ENCODE measurements at regions not wholly inside any gene's neighbourhood (a gene's known extent, or its start where the extent isn't known, plus 50 kb on each side); places are given as distances from the start of the nearest gene placed in this dataset.

- no peaks in the 10 kb centered on the region for H3K27me3 ChIP-seq (ENCODE audit: insufficient read depth, low read depth, low read length)
- no peak overlapping the region for H3K4me2 ChIP-seq (ENCODE audit: low read length)
- no peaks in the 10 kb centered on the region for H3F3A ChIP-seq (ENCODE audit: insufficient read depth, low read length, poor library complexity, severe bottlenecking)
- H3K79me2 ChIP-seq (replicated peaks; ENCODE audit: insufficient read depth, low read length), result no peaks in the 10 kb centered on the region
- H3K4me3 ChIP-seq (ENCODE audit: low read length), result no peak overlapping the region
- H3K27ac ChIP-seq (ENCODE audit: low read length), result no peak overlapping the region
- H3K9me2 ChIP-seq (ENCODE audit: insufficient read depth, low read length), result no peaks in the 10 kb centered on the region
- TF ChIP-seq RAD21 (conservative IDR thresholded peaks at IDR 0.05), result no peak
- no peak for TF ChIP-seq POLR2AphosphoS5 (IDR thresholded peaks at IDR 0.05)
- no peak for TF ChIP-seq EZH2 (IDR thresholded peaks at IDR 0.05; ENCODE audit: borderline replicate concordance, insufficient read depth, low read length, poor library complexity, severe bottlenecking)
- TF ChIP-seq SMC3 (conservative IDR thresholded peaks at IDR 0.05; ENCODE audit: poor library complexity), result no peak
- no peak for TF ChIP-seq TAF1 (IDR thresholded peaks at IDR 0.05; ENCODE audit: low read depth)
- TF ChIP-seq EP300 (conservative IDR thresholded peaks at IDR 0.05; ENCODE audit: poor library complexity, severe bottlenecking), result no peak
- no peak for TF ChIP-seq REST (IDR thresholded peaks at IDR 0.05; ENCODE audit: borderline replicate concordance)
- no peak for TF ChIP-seq CTCF (IDR thresholded peaks at IDR 0.05; ENCODE audit: poor library complexity, severe bottlenecking)
- no peak for TF ChIP-seq MXI1 (conservative IDR thresholded peaks at IDR 0.05; ENCODE audit: poor library complexity, severe bottlenecking)
- no peak overlapping the region for H2AFZ ChIP-seq (ENCODE audit: low read depth, low read length)
- H4K20me1 ChIP-seq (ENCODE audit: insufficient read depth), result no peaks in the 10 kb centered on the region
- H3K36me3 ChIP-seq (ENCODE audit: insufficient read depth, low read length), result no peaks in the 10 kb centered on the region
- no peak overlapping the region for H3K9ac ChIP-seq (ENCODE audit: low read length)
- no peaks in the 10 kb centered on the region for H3K9me3 ChIP-seq (ENCODE audit: low read length)
These were observed 119.3 kb downstream of the SNX5 start for GRCh38 chr20:17849138-17849900.

- no peak overlapping the region for H3K4me2 ChIP-seq (ENCODE audit: low read length)
- H3K9me3 ChIP-seq (ENCODE audit: low read length), result no peaks in the 10 kb centered on the region
- H3K27ac ChIP-seq (ENCODE audit: low read length), result no peak overlapping the region
- no peaks in the 10 kb centered on the region for H4K20me1 ChIP-seq (ENCODE audit: insufficient read depth)
- no peaks in the 10 kb centered on the region for H3K36me3 ChIP-seq (ENCODE audit: insufficient read depth, low read length)
- no peak overlapping the region for H3K4me3 ChIP-seq (ENCODE audit: low read length)
- no peak overlapping the region for H2AFZ ChIP-seq (ENCODE audit: low read depth, low read length)
- TF ChIP-seq RAD21 (conservative IDR thresholded peaks at IDR 0.05), result no peak
- no peak for TF ChIP-seq EP300 (conservative IDR thresholded peaks at IDR 0.05; ENCODE audit: poor library complexity, severe bottlenecking)
- TF ChIP-seq SMC3 (conservative IDR thresholded peaks at IDR 0.05; ENCODE audit: poor library complexity), result no peak
- no peak for TF ChIP-seq POLR2AphosphoS5 (IDR thresholded peaks at IDR 0.05)
- no peak for TF ChIP-seq MXI1 (conservative IDR thresholded peaks at IDR 0.05; ENCODE audit: poor library complexity, severe bottlenecking)
- no peak for TF ChIP-seq EZH2 (IDR thresholded peaks at IDR 0.05; ENCODE audit: borderline replicate concordance, insufficient read depth, low read length, poor library complexity, severe bottlenecking)
- TF ChIP-seq CTCF (IDR thresholded peaks at IDR 0.05; ENCODE audit: poor library complexity, severe bottlenecking), result no peak
- no peak for TF ChIP-seq REST (IDR thresholded peaks at IDR 0.05; ENCODE audit: borderline replicate concordance)
- no peak for TF ChIP-seq TAF1 (IDR thresholded peaks at IDR 0.05; ENCODE audit: low read depth)
- no peaks in the 10 kb centered on the region for H3K79me2 ChIP-seq (replicated peaks; ENCODE audit: insufficient read depth, low read length)
- no peaks in the 10 kb centered on the region for H3K27me3 ChIP-seq (ENCODE audit: insufficient read depth, low read depth, low read length)
- H3K9ac ChIP-seq (ENCODE audit: low read length), result no peak overlapping the region
- H3K9me2 ChIP-seq (ENCODE audit: insufficient read depth, low read length), result no peaks in the 10 kb centered on the region
- H3F3A ChIP-seq (ENCODE audit: insufficient read depth, low read length, poor library complexity, severe bottlenecking), result no peaks in the 10 kb centered on the region
These were observed 120.1 kb downstream of the SNX5 start for GRCh38 chr20:17848249-17849048.

Data from neural cell (in vitro differentiated cells).